IPS-NIHi7 (cell line): ENCODE measurements at regions not wholly inside any gene's neighbourhood (a gene's known extent, or its start where the extent isn't known, plus 50 kb on each side); places are given as distances from the start of the nearest gene placed in this dataset.

ENCODE experiments used
- DNase-seq: peaks from one replicate; pipeline ENCODE4 v3.0.0; 2012; ENCODE audit warnings: mixed read lengths; ENCODE audit errors: extremely low spot score

GRCh38 chr6:153873541-153873940 is 165.5 kb upstream of the OPRM1 start:
- no peak for DNase-seq

- no peak for DNase-seq
Observed at GRCh38 chr6:153872946-153873345, 166.1 kb upstream of the OPRM1 start.

GRCh38 chr6:153862927-153863326 is 176.1 kb upstream of the OPRM1 start:
- no peak for DNase-seq

- DNase-seq = no peak
Observed at GRCh38 chr6:153862139-153862538, 176.9 kb upstream of the OPRM1 start.

GRCh38 chr6:153858529-153858928 is 180.5 kb upstream of the OPRM1 start:
- DNase-seq = no peak

- no peak for DNase-seq
Observed at GRCh38 chr6:153856929-153857376, 182.1 kb upstream of the OPRM1 start.

GRCh38 chr6:153852481-153852880 is 186.6 kb upstream of the OPRM1 start:
- no peak for DNase-seq

GRCh38 chr6:153852034-153852433 is 187.0 kb upstream of the OPRM1 start:
- no peak for DNase-seq

- DNase-seq = no peak
Observed at GRCh38 chr6:153849072-153849779, 189.8 kb upstream of the OPRM1 start.

GRCh38 chr6:153843420-153843819 is 195.6 kb upstream of the OPRM1 start:
- DNase-seq = no peak

- no peak for DNase-seq
Observed at GRCh38 chr6:153842491-153842890, 196.5 kb upstream of the OPRM1 start.

GRCh38 chr6:153840039-153840850 is 198.8 kb upstream of the OPRM1 start:
- no peak for DNase-seq

GRCh38 chr6:153832543-153832942 is 206.5 kb upstream of the OPRM1 start:
- no peak for DNase-seq

- DNase-seq = peak; percentile 45
Observed at GRCh38 chr6:153831350-153832078, 207.5 kb upstream of the OPRM1 start.

GRCh38 chr6:153817173-153817572 is 221.9 kb upstream of the OPRM1 start:
- DNase-seq = no peak

GRCh38 chr6:153816366-153816765 is 222.7 kb upstream of the OPRM1 start:
- no peak for DNase-seq

GRCh38 chr6:153814136-153814535 is 224.9 kb upstream of the OPRM1 start:
- DNase-seq = peak; percentile 55

- no peak for DNase-seq
Observed at GRCh38 chr6:153804755-153805330, 234.2 kb upstream of the OPRM1 start.

GRCh38 chr6:153801917-153802316 is 237.1 kb upstream of the OPRM1 start:
- DNase-seq = no peak

- DNase-seq = no peak
Observed at GRCh38 chr6:153800580-153801188, 238.4 kb upstream of the OPRM1 start.

GRCh38 chr6:153790876-153791473 is 248.1 kb upstream of the OPRM1 start:
- peak; percentile 35 for DNase-seq
